GM12873 (cell line): ENCODE measurements at regions not wholly inside any gene's neighbourhood (a gene's known extent, or its start where the extent isn't known, plus 50 kb on each side); places are given as distances from the start of the nearest gene placed in this dataset.

ENCODE experiments used
- CTCF ChIP-seq: IDR thresholded peaks from 2 replicates; pipeline ENCODE4 v1.5.1; 2012; ENCODE audit warnings: low read depth, mild to moderate bottlenecking, moderate library complexity, low read length, control low read depth; ENCODE audit not compliant: insufficient read depth; ENCODE audit errors: missing control alignments

GRCh38 chr19:28577666-28578065 lies 635.3 kb downstream of the UQCRFS1 start:
- no peak for TF ChIP-seq CTCF

GRCh38 chr19:28577233-28577632 lies 635.7 kb downstream of the UQCRFS1 start:
- no peak for TF ChIP-seq CTCF

GRCh38 chr19:28575816-28576215 lies 637.1 kb downstream of the UQCRFS1 start:
- TF ChIP-seq CTCF = no peak

GRCh38 chr19:28574212-28574611 lies 638.7 kb downstream of the UQCRFS1 start:
- no peak for TF ChIP-seq CTCF

- no peak for TF ChIP-seq CTCF
These were observed 643.5 kb downstream of the UQCRFS1 start for GRCh38 chr19:28569132-28570131.

GRCh38 chr19:28567834-28568233 lies 645.1 kb downstream of the UQCRFS1 start:
- TF ChIP-seq CTCF = no peak

GRCh38 chr19:28563964-28564921 lies 648.7 kb downstream of the UQCRFS1 start:
- TF ChIP-seq CTCF = no peak
